SW480 (cell line): ENCODE measurements at regions not wholly inside any gene's neighbourhood (a gene's known extent, or its start where the extent isn't known, plus 50 kb on each side); places are given as distances from the start of the nearest gene placed in this dataset.

Experiments
- DNase-seq: peaks from one replicate; pipeline ENCODE4 v3.0.0-alpha.2; 2016; ENCODE audit warnings: low spot score

DNA sequence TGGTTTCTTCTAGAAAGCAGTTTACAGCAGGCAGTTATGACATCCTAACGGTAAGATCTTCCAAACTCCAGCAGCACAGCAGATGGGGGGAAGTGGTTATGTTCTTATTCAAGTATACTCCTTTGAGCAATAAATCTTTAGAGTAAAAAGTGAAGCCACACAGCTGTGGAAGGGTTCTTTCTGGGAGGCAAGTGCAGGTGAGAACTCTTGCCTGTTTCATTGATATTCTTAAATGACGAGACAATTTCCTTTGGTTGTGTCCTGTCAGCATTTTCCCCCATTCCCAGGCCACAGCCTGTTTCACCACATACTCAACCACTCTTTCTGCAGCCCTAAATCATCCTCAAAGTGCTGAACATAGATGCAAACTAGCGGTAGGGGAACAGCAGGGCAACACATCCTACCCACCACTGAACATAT lies 207.3 kb upstream of the MTNR1B start:
- DNase-seq: no peak

DNA sequence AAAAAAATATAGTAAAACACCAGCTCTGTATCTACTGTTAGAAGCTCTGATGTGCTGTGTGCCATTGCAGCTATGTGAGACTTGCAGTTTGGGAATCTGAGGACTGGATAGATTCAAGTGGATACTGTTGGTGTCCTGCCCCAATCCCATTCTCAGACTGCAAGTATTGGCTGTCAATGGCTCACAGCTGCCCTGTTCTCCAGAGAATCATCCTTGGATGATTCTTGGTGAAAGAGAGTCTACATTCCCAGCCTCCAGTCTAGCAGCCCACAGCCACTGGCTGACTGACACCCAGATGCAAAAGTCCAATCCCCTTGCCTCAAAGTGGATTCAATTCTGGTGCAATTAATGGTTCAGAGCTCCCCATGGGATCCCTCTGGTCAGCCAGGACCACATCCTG lies 206.1 kb upstream of the MTNR1B start:
- no peak for DNase-seq

DNA sequence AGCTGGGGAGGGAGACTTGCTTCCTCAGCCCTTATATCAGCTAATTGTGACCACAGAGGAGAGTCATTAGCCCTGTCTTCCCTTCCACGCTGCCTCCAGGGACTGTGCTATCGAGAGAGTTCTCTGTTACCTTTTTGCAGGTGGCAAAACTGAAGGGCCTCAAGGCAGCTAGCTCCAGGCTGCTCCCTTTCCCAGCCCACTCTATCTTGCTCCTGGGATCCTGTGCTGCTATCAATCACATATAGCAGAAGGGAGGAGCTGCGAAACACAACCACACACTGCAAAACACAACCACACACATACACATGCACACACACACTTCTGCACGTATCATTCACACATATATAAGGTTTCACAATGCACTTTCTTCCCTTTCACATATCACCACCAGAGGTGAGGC lies 205.3 kb upstream of the MTNR1B start:
- DNase-seq: no peak

DNA sequence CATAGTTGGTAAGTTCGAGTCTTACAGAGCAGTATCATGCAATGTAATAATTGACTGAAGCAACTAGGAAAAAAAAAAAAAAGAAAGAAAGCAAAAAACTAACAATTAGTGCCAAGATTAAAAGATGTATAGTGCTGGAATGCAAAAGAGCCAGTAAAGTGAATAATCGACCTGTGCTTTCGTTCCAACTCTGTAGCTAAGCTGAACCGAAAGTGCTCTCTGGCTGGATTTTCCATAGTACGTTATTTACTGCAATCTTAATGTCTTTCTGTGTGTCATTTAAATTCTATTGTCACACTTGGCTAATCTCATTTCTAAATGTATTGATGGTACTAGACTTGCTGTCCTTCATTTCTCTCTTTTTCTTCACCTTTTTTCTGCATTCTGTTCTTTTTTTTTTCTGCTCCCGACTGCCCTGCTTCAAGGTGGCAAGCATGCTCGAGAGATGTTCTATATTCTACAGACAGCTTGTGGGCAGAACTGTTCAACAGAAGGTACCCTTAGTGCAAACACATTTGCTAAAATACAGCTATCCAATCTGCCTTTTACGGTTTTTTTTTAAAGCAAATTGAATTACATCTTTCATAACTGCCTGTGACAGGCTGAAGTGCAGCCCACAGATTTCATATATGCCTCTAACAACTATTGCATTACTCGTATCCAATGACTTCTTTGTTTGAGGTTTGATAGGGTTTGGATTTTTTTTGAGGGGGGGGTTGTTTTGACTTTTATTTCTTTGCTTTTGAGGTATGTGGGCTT lies 204.2 kb upstream of the MTNR1B start:
- DNase-seq: no peak

DNA sequence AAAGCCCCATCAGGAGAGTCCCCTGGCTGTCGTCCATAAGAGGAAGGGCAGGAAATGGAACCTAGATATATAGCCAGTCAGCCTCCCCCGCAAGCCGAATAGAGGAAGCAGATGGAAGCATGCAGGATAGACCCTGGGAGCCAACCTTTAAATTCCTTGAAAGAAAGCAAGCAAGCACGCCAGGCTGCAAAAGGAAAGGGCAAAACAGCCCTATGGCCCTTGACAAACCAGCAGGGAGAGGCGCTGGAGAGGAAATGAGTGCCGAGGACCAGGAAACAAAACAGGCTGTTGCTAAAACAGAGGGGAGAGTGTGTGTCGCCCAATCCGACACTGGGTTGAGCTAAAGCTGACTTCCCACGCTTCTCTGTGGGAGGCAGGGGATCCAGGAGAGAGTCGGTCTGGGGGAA lies 203.5 kb upstream of the MTNR1B start:
- no peak for DNase-seq

DNA sequence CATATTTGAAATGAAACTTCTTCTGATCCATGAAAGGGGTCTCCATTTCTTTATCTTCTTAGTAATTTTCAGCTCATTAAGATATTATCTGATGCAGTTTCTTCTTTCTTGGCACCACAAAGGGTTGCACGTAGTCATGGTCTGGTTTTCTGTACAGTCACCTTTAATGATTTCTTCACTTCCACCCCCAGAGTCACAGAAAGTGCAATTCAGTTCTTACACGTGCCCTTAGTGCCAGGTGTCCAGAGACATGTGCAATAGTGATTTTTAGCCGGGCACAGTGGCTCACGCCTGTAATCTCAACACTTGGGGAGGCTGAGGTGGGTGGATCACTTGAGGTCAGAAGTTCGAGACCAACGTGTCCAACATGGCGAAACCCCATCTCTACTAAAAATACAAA lies 202.8 kb upstream of the MTNR1B start:
- no peak for DNase-seq

DNA sequence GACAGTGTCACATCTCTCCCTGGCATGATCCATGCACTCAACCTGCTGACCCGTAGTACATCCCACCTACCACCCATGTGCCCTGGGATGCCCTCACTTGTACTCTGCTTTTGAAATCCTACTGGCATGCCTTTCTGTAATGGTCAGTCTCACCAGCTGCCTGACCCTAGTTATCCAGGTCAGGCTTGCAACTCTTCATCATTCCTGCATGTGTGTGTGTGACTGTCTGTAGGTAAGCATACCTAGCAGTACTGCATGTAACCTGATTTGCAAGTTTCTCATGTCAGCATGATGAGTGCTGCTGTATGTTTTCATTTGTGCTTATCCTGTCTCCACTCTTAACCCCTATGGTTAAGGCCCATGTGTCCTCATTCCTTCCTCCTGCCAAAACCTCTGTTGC lies 202.0 kb upstream of the MTNR1B start:
- no peak for DNase-seq

DNA sequence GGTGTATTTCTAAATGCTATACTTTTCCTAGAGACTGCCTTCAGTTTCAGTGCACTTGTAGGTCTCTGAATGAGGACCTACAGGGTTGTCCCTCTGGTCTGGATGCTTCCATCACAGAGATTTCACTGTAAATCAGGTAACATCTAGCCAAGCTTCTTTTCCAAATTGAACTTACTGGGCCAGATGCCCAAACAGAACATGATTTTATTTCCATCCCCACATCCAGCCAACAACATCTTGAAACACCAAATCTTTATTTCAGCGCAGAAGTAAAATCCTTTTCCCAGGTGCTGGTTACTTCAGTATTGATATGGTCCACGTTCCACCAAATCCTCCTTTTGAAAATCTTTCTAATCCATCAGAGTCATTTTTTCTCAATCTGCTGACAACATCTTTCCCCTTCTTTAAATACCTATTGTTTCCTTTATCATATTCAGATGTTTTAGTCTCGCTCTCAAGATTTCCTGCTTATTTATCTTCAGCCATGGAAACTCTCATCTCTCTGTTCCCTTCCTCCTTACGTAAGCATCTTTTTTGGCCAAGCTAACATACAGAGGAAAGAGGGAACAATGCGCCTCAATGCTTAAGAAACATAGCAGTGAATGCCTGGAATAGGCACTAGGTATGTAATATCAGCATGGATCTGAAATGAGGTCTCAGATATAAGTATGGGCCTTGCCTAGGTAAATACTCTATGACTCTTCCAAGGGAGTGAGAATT lies 201.2 kb upstream of the MTNR1B start:
- no peak for DNase-seq

DNA sequence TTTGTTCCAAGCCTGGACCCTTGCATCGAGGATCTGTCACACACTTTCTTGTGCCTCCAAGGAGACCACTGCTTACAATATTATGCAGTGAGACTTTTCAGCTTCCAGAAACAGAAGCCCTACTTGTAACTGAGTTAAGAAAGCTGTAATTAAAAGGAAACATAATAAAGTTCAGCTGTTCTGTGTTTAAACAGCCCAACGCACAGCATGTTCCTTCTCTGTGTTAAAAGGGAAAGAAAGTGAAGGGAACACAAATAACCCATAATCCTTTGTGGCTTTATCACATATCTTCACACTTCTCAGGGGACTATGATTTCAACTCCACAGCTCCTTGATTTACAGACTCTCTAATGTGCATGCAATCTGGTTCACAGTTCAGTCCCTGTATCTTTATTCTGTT lies 200.3 kb upstream of the MTNR1B start:
- DNase-seq: no peak

DNA sequence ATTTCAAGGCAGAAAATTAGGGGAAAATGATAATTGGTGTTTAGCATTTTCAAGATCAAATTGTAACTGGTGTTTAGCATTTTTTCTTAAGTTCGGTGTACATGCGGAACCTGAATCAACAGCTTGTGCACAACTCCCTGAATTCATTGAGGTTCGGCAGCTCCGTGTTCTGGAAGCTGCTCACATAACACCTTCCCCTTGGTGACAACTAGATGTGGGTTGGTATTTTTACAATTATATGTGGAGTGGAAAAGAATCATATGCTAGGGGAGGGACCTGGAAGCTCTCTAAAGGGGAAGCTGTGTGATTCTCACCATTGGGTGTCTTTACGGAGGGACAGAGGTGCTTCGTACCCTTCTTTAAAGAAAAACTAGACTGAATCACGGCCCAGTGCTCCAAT lies 199.0 kb upstream of the MTNR1B start:
- DNase-seq: no peak

DNA sequence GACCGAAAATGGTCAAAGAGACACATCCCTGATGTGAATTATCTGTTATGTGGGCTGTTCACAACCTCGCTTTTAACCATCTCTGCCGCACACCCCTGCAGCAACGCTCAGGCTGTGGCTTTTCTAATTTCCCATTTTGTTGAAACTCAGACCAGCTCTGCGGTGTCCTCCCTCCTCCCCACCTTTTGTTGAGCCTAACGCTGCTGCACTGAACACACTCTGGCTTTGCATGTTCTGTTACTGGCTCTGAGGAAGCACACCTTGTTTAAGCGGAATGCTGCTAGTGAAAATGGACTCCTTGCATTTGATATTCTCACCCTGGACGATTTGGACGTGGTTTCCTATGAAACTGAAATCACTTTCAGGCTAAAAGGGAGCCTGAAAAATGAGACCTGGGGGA lies 198.5 kb upstream of the MTNR1B start:
- no peak for DNase-seq

DNA sequence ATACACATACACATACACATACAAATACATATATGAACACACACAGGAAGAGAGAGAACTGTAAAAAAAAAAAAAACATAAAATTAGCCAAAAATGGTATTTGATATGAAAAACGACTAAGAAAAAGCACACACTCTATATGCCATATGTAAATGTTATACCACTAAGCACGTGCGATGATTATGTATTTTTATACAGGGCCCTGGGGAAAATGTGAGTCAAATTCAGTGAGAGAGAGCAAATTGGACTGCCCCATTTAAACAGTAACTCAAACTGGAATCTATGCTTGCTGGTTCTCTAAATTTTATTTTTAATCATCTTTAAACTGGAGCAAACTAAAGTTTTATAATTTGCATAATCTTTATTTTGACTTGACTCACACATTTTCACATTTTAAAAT lies 197.8 kb upstream of the MTNR1B start:
- DNase-seq: no peak

DNA sequence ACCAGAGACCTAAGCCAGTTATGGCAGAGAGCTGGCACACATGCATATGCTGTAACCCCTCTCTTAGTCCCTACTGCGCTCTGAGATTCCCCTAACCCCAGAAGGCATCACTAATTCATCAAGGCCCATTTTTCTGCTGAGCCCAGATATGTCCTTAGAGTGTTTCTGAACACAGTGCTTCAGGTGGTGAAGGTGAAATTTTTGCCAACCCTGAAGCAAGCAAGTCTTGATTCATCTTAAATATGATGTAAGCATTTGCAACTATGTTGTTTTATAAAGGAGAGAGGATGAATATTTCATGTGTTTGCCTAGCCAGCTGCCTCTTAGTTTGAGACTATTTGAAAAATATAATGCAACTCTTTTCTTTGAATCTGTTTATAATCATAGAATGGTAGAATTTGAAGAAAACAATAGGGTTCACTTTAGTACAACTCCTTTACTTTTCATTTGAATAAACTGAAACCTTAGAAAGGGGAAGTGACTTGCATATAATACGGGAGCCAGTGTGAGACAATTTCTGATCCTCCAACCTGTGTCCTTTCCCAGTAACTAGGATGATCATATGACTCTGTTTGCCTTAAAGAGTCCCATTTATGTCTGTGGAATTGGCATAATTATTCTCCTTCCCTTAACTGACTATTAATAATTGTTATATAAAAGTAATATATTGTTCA lies 194.3 kb upstream of the MTNR1B start:
- no peak for DNase-seq

DNA sequence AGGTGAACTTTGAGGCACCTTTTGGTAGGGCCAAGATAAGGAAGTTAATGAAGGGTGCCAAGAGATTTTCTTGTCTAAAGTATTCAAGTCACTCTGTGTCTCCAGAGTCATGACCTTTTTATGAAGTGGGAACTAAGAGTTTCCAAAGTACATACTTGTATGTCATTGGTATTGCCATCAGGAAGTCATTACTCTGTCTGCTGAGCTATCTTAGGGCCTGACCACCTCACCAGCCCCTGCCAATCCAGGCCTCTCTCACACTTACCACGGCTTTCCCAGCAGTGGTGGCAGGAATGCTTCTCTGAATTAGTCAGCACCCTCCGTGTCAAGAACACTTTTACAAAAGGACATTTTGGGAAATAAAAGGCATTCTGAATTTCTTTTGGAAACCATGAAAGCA lies 192.8 kb upstream of the MTNR1B start:
- DNase-seq: no peak

DNA sequence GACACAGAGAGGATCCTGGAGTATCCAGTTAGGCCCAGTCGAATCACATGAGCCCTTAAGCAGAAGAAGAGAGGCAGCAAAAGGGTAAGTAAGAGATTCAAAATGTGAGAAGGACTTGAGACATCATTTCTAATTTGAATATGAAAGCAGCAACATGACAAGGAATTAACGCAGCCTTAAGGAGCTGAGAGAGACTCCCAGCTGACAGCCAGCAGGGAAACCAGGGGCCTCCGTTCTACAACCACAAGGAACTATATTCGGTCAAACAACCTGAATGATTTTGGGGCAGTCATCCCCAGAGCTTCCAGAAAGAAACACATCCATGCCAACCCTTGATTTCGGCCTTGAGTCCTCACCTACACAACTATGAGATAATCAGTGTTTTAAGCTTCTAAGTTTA lies 189.7 kb upstream of the MTNR1B start:
- DNase-seq: no peak

DNA sequence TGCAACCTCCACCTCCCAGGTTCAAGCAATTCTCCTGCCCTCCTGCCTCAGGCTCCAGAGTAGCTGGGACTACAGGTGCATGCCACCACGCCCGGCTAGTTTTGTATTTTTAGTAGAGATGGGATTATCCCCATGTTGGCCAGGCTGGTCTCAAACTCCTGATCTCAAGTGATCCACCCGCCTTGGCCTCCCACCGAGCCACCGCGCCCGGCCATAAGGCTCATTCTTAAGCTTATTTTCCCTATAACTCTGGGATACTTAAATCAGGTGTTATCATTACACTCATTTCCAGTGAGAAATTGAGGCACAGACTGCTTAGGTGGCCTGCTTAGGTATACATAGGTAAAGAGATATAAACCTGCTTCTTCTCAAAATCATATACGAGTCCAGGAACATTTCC lies 188.3 kb upstream of the MTNR1B start:
- no peak for DNase-seq

DNA sequence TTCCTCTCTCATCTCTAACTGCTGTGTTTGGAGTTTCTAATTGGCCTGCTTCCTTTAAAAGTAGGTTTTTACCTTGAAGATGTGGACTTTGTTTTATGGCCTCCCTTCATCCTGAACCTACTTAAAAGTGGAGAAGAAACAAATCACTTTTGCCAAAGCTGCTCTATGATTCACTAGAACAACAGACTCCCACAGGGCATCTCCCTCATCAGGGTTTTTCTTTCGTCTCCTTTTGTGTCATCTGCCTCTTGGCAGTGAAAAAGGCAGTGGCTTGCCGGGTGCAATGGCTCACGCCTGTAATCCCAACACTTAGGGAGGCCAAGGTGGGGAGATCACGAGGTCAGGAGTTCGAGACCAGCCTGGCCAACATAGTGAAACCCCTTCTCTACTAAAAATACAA lies 186.6 kb upstream of the MTNR1B start:
- DNase-seq: no peak

DNA sequence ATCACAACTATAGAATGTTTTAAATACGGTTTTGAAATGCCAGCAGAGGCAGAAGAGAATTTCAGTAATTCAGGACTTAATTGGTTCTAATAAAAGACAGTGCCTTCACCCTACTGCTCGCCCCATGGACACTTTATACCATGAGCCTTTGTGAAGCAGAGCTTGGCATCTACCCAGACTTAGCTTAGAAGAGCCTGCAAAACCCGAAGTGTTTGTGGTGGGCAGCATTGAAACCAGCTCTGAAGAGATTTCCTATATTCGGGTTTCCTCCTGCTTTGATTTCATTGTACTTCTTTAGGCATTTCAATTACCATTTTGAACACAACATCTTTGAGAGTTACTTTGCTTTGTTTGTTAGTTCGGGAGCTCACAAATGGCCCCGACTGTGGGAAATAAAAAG lies 185.1 kb upstream of the MTNR1B start:
- DNase-seq: no peak

DNA sequence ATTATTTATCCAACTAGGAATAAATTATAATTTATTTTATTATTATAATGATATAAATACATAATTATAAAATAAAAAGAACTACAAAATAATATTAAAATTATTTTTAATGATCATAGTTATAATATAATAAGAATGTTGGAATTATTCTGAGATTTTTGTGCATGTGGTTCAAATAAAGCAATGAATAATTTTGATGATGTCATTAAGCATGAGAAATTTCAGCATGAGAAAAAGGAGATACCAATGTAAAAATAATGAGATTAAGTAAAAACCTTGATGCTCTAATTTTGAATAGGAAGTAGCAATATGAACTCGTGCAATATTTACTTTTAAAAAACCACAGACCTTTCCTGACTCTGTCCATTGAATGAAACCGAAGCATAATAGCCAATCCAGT lies 181.8 kb upstream of the MTNR1B start:
- DNase-seq: no peak

DNA sequence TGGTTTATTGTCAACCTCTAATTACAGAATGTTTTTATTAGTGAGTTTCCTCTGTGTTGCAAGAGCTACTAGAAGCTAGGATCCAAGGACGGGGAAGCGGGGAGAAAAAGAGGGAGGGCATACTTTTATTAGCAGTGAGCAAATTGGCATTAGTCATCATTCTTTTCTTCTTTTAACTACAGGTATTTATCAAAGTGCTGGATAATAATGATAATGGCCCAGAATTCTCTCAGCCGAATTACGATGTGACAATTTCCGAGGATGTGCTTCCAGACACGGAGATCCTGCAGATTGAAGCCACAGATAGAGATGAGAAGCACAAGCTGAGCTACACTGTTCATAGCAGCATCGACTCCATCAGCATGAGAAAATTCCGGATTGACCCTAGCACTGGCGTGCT lies 179.7 kb upstream of the MTNR1B start:
- DNase-seq: no peak

DNA sequence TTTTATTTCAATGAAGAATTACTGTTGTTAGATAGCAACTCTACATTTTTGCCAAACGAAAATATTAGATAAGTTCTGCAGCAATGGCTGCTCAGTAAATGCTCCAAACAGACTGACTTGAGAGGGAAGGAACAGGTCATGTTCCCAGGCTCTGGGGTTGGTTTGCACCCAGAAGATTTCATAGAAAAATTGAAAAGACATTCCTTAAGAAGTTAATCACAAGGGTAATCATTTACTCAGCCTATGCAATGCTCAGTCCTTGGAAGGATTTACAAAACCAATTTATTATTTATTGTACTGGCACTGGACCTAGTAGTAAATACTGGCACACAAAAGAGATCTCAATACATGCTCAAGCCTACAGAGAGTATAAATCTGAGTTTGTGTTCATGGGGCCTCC lies 179.1 kb upstream of the MTNR1B start:
- DNase-seq: no peak

DNA sequence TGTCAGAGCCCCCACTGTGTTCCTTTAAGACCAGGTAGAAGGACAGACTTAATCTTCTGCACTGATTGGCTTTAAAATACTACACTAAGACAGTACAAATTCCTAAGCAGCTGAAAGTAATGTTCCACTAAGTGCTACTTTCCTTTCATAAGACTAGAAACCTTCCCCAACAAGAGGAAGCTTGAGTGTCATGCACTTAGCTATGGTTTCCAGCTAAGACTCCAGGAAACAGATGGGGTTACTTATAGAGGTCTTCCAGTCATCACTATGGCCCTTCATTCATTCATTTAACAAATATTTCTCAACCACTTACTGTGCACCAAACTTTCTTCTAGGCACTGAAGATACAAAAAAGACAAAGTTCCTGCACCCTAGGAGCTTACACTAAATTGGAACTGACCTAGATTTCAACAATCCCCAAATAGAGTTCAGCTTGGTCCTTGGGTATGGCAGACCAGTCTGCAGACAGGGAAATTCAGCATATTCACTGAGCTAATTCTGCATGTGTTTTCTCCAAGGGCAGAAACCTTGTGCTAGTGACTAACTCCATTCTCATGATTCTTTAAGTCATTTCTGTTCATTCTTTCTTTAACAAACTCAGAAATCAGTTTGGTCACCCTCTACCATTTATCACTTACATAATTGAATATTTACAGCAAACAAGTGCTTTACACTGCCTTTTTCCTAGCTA lies 178.4 kb upstream of the MTNR1B start:
- no peak for DNase-seq

DNA sequence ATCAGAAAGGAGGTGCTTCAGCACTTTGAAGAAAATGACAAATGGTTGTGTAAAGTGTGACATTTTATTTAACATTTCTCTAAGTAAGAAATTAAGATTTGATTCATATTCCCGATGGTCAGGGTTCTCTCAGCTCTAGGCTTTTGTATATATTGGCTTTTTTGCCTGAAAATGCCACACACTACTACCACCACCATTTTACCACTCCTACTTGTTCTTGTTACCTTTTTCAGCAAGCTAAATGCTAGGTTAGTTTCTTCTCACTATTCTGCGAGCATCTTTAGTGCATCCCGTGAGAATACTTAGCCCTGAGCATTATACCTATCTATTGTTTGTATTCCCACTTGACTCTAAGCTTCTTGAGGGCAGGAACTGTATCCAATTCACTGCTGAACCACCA lies 177.6 kb upstream of the MTNR1B start:
- no peak for DNase-seq
